T-helper 2 cell (primary cell): ENCODE measurements at regions not wholly inside any gene's neighbourhood (a gene's known extent, or its start where the extent isn't known, plus 50 kb on each side); places are given as distances from the start of the nearest gene placed in this dataset.
"Not testable (repeated sequence)": the region's sequence is repeated elsewhere in the genome, so short reads cannot be mapped to it uniquely, and the experiment has no call there.

Experiments
- DNase-seq, 5 experiments: peaks; one replicate each; pipeline versions ENCODE4 v3.0.0 to v3.0.0-alpha.2; 2012 to 2022

- DNase-seq: peak in 1 of 5 experiments; percentile 64
Measured at GRCh38 chr20:53739799-53740785, 146.5 kb upstream of the ZNF217 start.

- DNase-seq: no peak
Measured at GRCh38 chr20:53738945-53739798, 145.5 kb upstream of the ZNF217 start.

DNA sequence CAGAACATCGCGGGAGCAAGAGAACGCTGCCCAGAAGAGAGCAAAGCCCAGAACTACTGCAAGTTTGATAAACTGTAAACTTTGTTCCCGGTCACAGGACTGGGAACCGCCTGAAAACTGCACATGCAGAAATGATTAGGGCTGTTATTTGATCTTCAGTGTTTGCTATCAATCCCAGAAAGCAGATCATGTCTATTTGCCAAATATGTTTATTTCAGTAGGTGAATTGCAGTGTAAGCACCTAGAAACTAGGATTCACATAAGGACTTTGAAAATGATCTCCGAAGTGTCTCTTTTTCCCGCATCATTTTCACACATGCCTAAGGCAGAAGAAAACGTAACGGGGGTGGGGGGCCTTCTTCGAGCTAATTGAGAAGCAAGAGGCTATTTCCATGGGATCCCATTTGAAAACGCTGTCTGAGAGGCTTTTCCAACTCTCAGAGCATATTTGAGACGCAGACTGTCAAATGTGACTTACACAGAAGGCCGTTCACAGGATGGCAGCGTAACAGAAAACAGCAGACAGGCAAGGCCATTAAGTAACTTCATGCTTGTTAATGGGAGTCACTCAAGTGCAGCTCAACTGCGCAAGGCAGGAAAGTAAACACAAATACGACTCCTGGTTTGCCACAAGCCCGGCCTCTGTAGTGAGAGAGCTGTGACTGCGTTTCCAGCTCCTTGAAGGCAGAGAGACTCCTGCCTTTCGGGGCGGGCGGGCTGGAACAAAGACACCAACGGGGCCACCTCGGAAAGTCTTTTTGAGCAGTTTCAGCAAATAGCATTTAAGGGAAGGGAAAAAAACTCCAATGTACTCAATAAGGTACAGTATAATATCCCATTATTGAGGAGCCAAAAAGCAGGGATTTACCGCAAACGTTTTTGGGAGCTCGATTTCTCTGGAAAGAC lies 144.7 kb upstream of the ZNF217 start:
- DNase-seq: no peak

DNA sequence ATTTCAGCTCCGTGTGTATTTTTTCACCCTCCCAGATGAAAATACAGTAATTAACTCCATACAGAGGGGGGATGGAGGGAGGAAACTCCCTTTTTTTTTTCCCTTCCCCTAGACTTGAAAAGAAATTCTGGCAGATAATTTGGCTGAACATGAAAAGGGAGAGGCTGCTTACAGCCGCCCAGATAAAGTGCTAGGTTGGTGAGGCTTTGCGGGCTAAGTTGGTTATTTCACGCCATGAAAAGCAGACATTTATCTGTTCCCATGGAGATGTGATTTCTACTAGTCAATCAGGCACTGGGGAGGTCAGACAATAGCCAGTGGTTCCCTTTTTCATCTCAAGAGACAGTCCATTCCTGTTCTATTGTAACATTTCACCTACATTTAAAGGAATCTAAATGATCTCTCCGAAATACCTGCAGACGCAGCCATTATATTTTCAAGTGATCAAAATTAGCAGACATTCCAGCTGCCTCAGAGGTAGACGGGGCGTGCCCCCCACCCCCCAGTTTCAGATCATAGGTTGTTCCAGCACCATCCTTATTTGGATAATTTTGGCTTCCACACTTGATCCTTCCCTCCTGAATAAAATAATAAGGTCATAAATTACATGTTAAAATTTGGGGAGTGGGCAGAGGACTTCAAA lies 143.9 kb upstream of the ZNF217 start:
- no peak for DNase-seq

- DNase-seq: no peak
Measured at GRCh38 chr20:53736757-53737395, 143.2 kb upstream of the ZNF217 start.

DNA sequence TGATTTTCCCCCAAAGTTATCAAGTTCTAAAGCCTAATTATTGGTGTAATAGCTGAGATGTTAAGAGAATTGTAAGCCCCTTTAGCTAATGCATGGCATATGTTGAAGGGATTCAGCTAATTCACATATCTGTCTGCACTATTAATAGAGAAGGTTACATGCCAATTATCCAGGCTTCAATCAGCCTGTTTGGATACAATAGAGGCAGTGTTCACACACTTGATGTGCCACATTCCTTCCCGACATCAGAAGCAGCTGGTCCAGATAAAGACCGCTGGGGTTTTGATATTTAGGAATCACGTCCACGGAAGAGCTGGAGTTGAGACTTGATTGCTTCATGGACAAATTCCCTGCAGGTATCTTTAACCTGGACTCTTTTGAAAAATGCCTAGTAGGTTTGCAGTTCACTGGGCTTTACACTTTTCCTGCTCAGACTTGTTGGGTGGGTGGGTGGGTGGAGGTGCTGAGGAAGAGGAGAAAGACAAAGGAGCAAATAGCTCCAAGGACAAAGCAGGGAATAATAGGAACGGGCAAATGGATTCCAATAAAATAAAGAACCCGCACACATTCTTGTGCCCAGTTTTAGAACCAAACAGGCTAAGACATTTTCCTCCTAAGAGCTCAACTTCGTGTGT lies 142.6 kb upstream of the ZNF217 start:
- no peak for DNase-seq

- no peak for DNase-seq
Measured at GRCh38 chr20:53735536-53736050, 142.0 kb upstream of the ZNF217 start.

GRCh38 chr20:53734006-53734688 lies 140.5 kb upstream of the ZNF217 start:
- DNase-seq: no peak

DNA sequence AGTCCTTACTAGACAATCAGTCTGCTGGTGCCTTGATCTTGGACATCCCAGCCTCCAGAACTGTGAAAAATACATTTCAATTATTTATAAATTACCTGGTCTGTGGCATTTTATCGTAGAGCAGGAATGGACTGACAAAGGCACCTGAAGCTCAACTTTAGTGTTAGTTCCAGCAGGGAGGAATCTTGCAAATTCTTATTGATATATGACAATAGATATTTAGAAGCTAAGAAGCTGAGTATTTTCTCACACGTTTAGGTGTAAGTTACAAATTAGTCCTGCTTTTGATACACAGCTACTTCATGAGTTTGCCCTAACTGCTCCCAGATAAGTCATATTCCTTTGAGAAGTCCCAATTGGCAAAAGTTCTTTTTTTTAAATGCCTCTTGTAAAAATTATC lies 138.0 kb upstream of the ZNF217 start:
- DNase-seq: no peak

- no peak for DNase-seq
Measured at GRCh38 chr20:53728359-53728758, 134.7 kb upstream of the ZNF217 start.

GRCh38 chr20:53727239-53727638 lies 133.6 kb upstream of the ZNF217 start:
- DNase-seq: not testable (repeated sequence)

DNA sequence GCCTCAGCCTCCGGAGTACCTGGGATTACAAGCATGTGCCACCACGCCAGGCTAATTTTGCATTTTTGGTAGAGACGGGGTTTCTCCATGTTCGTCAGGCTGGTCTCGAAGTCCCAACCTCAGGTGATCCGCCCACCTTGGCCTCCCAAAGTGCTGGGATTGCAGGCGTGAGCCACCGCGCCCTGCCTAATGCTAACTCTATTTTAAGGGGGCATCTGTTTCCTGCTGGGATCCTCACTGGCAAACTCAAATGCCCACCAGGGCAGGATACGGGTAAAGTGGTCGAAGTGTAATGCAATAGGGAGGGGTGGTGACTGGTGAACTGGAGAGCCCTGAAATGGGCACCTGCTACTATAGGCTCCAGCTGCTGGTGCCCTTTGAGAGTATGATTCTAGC lies 131.9 kb upstream of the ZNF217 start:
- no peak for DNase-seq

DNA sequence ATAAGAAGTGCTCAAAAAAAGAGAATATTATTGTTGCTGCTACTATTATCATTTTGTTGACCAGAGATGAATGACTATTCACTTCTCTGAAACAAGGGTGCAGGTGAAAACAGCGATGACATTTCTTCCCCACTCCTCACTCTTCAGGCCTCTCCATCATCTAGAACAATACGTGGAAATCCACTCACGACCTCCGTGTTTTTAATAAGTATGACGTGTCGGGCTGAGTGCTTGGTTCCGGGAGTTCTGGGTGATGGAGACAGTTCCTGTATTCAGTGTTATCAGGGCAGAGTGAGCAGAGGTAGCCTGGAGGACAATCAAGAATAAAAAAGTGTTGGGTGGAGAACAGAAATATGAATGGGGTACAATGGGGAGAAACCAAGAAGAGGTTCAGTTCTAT lies 130.0 kb upstream of the ZNF217 start:
- DNase-seq: no peak

DNA sequence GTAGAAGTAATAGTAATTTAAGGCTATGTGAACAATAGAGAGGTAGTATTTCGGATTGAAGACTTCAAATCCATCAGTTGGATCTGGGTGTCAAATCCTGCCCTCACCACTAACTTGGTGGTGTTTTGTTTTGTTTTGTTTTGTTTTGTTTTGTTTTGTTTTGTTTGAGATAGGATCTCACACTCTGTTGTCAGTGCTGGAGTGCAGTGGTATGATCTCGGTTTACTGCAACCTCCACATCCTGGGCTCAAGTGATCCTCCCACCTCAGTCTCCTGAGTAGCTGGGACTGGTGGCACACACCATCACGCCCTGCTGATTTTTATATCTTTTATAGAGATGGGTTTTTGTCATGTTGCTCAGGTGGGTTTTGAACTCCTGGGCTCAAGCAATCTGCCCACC lies 129.4 kb upstream of the ZNF217 start:
- DNase-seq: peak in 1 of 5 experiments; percentile 77

DNA sequence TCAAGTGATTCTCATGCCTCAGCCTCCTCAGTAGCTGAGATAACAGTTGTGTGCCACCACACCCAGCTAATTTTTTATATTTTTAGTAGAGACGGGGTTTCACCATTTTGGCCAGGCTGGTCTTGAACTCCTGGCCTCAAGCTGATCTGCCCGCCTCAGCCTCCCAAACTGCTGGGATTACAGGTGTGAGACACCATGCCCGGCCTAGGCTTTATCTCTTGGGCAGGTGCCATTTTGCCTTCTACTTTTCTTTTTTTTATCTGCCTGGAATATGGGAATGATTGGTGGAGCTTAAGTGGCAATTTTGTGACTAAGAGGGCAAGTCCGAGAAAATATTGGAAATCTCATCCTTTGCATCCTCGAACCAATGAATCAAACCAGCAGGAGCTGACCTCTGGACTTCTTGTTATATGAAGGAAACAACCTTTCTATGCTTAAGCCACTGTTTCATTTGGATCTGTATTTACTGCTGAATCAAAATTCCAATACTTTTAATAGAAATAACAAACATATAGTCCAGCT lies 128.9 kb upstream of the ZNF217 start:
- no peak for DNase-seq

- DNase-seq: not testable (repeated sequence)
Measured at GRCh38 chr20:53721445-53721963, 127.9 kb upstream of the ZNF217 start.

DNA sequence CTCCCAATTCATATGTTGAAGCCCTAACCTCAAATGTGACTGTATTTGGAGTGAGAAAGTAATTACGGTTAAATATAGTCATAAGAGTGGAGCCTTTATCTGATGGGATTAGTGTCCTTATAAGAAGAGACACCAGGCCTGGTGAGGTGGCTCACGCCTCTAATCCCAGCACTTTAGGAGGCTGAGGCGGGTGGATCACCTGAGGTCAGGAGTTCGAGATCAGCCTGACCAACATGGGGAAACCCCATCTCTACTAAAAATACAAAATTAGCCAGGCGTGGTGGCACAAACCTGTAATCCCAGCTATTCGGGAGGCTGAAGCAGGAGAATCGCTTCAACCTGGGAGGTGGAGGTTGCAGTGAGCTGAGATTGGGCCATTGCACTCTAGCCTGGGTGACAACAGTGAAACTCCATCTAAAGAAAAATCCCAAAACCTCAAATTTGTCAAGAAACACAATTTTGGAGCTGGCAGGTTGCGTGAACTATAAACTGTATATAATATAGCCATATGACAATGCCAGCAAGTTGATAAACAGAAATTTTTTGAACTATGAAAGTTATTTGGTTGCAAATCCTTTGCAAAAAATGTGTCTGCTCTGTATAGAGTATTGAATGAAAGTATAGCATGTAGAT lies 125.6 kb upstream of the ZNF217 start:
- DNase-seq: not testable (repeated sequence)

DNA sequence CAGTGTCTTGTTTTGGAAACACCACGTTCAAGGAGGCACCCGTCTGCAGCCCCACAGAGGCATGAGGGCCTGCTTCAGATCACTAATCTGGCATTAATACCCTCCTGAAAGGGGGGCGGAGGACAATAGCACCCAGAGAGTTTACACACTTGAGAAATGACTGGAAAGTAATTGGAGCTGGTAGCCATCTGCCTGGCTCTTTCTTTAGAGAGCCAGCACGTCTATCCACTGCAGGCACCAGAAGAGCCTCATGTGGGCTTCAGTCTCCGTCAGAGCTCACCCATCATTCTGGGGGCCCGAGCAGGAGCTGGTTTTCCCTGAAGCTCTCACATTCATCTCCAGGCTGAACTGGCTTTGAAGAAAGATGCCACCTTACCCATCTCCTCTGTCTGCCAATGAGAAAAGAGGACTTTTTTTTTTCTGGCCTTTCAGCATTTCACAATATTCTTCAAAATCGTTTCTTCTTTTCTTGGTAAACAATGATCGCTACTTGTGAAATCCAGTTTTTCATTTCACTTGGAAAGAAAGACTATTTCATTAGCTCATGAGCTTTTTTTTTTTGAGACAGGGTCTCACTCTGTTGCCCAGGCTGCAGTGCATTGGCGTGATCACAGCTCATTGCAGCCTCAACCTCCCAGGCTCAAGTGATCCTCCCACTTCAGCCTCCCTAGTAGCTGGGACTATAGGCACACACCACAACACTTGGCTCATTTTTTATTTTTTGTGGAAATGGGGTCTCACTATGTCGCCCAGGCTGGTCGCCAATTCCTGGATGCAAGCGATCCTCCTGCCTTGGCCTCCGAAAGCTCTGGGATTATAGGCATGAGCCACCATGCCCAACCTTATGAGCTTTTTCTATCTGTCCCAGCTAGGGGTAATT lies 124.7 kb upstream of the ZNF217 start:
- no peak for DNase-seq
